CD4-positive, alpha-beta T cell (primary cell): ENCODE measurements at regions not wholly inside any gene's neighbourhood (a gene's known extent, or its start where the extent isn't known, plus 50 kb on each side); places are given as distances from the start of the nearest gene placed in this dataset.

Experiments
- ATAC-seq: fragments of 200-7000 bp; cut with Tn5 transposase; one replicate; pipeline ENCODE4 v1.10.0; 2022; ENCODE audit warnings: mild to moderate bottlenecking; ENCODE audit not compliant: poor library complexity
- CTCF ChIA-PET: fragments of 350-600 bp; sonication (Branson Sonifier 250); formaldehyde crosslinking; loops from one replicate; lab custom pipeline; 2021; ENCODE audit warnings: antibody characterized with exemption, inconsistent platforms; lab: Charles Lee
- POLR2A ChIA-PET: fragments of 350-600 bp; sonication (Branson Sonifier 250); formaldehyde crosslinking; loops from one replicate; lab custom pipeline; 2021; ENCODE audit warnings: antibody characterized with exemption, inconsistent platforms; lab: Charles Lee
- DNase-seq, 14 experiments: peaks; one replicate each; pipeline ENCODE4 v3.0.0-alpha.2; 2013 to 2020; ENCODE audit warnings: mixed read lengths in 2 of 14
- H3K27ac ChIP-seq, 2 donors: one replicate each; pipeline versions ENCODE4 v1.5.1 to v1.7.0; 2013; ENCODE audit warnings: low read length in 2 of 2, low read depth in 1 of 2, mild to moderate bottlenecking in 1 of 2
- H3K27me3 ChIP-seq, 2 experiments: 1 replicate in 1 of 2; 2 replicates in 1 of 2; pipeline versions ENCODE4 v1.6.1 to v1.7.0; 2013; ENCODE audit warnings: low read length in 2 of 2, control low read depth in 1 of 2, mild to moderate bottlenecking in 1 of 2, moderate library complexity in 1 of 2; ENCODE audit not compliant: insufficient read depth in 2 of 2, control insufficient read depth in 1 of 2
- H3K36me3 ChIP-seq: one replicate; pipeline ENCODE4 v1.6.1; 2013; ENCODE audit warnings: low read length, control low read depth; ENCODE audit not compliant: insufficient read depth
- H3K4me1 ChIP-seq: one replicate; pipeline ENCODE4 v1.6.1; 2013; ENCODE audit warnings: low read length, control low read depth; ENCODE audit not compliant: insufficient read depth
- H3K4me3 ChIP-seq: one replicate; pipeline ENCODE4 v1.5.1; 2013; ENCODE audit warnings: mild to moderate bottlenecking, low read length, moderate library complexity
- H3K9me3 ChIP-seq, 2 experiments: 1 replicate in 1 of 2; 2 replicates in 1 of 2; pipeline versions ENCODE4 v1.6.1 to v1.7.0; 2013; ENCODE audit warnings: low read length in 2 of 2, mild to moderate bottlenecking in 2 of 2, control low read depth in 1 of 2, moderate library complexity in 1 of 2; ENCODE audit not compliant: control insufficient read depth in 1 of 2, insufficient read depth in 1 of 2
- H3K27ac Mint-ChIP-seq: one replicate; pipeline ENCODE4 v1.8.0; 2020; ENCODE audit warnings: mixed read lengths
- H3K27me3 Mint-ChIP-seq: one replicate; pipeline ENCODE4 v1.8.0; 2021; ENCODE audit warnings: mixed read lengths
- H3K36me3 Mint-ChIP-seq: one replicate; pipeline ENCODE4 v1.8.0; 2021; ENCODE audit warnings: low read depth, mixed read lengths
- H3K4me1 Mint-ChIP-seq: one replicate; pipeline ENCODE4 v1.8.0; 2021; ENCODE audit warnings: low read depth, mixed read lengths
- H3K4me3 Mint-ChIP-seq: one replicate; pipeline ENCODE4 v1.8.0; 2020; ENCODE audit warnings: mild to moderate bottlenecking, mixed read lengths
- H3K9me3 Mint-ChIP-seq: one replicate; pipeline ENCODE4 v1.8.0; 2020; ENCODE audit warnings: mixed read lengths
- intact Hi-C, 2 experiments: fragments of 100-400 bp; cut with DNase I in 1 of 2; cut with micrococcal nuclease in 1 of 2; formaldehyde crosslinking; loops; one replicate each; pipeline versions ENCODE4 v1.15.1 to v1.9.0; 2023 to 2025; cut with DNase I, micrococcal nuclease
- TF ChIP-seq, protein P1 (sequence below): fragments of 200-600 bp; IDR thresholded peaks from one replicate; pipeline ENCODE4 v1.8.0; 2022; ENCODE audit warnings: antibody characterized with exemption, mild to moderate bottlenecking

- Mint-ChIP-seq H3K27me3 (no peaks in the 10 kb centered on the region), H3K4me3 (no peak overlapping the region), H3K9me3 (no peaks in the 10 kb centered on the region), H3K4me1 (no peaks in the 10 kb centered on the region), H3K36me3 (no peaks in the 10 kb centered on the region), H3K27ac (no peak overlapping the region)
- Histone ChIP-seq H3K4me3 (no peak overlapping the region), H3K27me3 (no peaks in the 10 kb centered on the region), H3K36me3 (no peaks in the 10 kb centered on the region), H3K4me1 (no peaks in the 10 kb centered on the region), H3K27ac (no peak overlapping the region), H3K9me3 (no peaks in the 10 kb centered on the region)
- TF ChIP-seq, protein P1, sequence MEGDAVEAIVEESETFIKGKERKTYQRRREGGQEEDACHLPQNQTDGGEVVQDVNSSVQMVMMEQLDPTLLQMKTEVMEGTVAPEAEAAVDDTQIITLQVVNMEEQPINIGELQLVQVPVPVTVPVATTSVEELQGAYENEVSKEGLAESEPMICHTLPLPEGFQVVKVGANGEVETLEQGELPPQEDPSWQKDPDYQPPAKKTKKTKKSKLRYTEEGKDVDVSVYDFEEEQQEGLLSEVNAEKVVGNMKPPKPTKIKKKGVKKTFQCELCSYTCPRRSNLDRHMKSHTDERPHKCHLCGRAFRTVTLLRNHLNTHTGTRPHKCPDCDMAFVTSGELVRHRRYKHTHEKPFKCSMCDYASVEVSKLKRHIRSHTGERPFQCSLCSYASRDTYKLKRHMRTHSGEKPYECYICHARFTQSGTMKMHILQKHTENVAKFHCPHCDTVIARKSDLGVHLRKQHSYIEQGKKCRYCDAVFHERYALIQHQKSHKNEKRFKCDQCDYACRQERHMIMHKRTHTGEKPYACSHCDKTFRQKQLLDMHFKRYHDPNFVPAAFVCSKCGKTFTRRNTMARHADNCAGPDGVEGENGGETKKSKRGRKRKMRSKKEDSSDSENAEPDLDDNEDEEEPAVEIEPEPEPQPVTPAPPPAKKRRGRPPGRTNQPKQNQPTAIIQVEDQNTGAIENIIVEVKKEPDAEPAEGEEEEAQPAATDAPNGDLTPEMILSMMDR = no peak
- ATAC-seq (no peak), DNase-seq (no peak)
- intact Hi-C loops = no loop called here
- ChIA-PET CTCF (no interaction called here), POLR2A (no interaction called here)
Measured at GRCh38 chrY:8386053-8386452, 951.2 kb upstream of the TSPY4 start.

DNA sequence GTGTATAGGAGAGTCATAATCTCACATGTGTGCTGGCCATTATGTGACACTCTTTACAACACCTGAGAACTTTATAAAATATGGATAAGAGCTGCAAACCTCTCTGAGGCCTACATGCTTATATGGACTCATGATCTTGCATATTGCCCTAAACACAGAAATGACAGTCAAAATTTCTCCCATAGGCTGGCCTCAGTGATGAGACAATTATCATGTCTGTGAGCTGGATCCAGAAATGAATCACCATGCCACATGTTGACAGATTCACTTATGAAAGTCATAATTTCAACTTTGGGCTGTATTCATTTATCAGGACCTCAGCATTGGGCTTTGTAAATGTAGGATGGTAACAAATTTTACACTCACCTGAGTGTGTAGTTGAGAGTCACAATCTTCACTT lies 948.8 kb upstream of the TSPY4 start:
- POLR2A ChIA-PET = no interaction called here
- Histone ChIP-seq H3K4me1 (no peaks in the 10 kb centered on the region), H3K36me3 (no peaks in the 10 kb centered on the region), H3K9me3 (no peaks in the 10 kb centered on the region), H3K4me3 (no peak overlapping the region), H3K27me3 (no peaks in the 10 kb centered on the region), H3K27ac (no peak overlapping the region)
- H3K36me3 Mint-ChIP-seq = no peaks in the 10 kb centered on the region
- H3K27ac Mint-ChIP-seq = no peak overlapping the region
- intact Hi-C loops = no loop called here
- CTCF ChIA-PET = no interaction called here
- no peak overlapping the region for H3K4me3 Mint-ChIP-seq
- no peak for ATAC-seq
- TF ChIP-seq, protein P1 = no peak
- DNase-seq = no peak
- no peaks in the 10 kb centered on the region for H3K4me1 Mint-ChIP-seq
- no peaks in the 10 kb centered on the region for H3K9me3 Mint-ChIP-seq
- H3K27me3 Mint-ChIP-seq = no peaks in the 10 kb centered on the region

- Histone ChIP-seq H3K27me3 (no peaks in the 10 kb centered on the region), H3K9me3 (no peaks in the 10 kb centered on the region), H3K36me3 (no peaks in the 10 kb centered on the region), H3K4me3 (no peak overlapping the region), H3K27ac (no peak overlapping the region), H3K4me1 (no peaks in the 10 kb centered on the region)
- no peaks in the 10 kb centered on the region for H3K9me3 Mint-ChIP-seq
- H3K4me1 Mint-ChIP-seq = no peaks in the 10 kb centered on the region
- TF ChIP-seq, protein P1 = no peak
- ChIA-PET POLR2A (no interaction called here), CTCF (no interaction called here)
- H3K27me3 Mint-ChIP-seq = no peaks in the 10 kb centered on the region
- no peak overlapping the region for H3K4me3 Mint-ChIP-seq
- no peaks in the 10 kb centered on the region for H3K36me3 Mint-ChIP-seq
- no peak overlapping the region for H3K27ac Mint-ChIP-seq
- ATAC-seq (no peak), DNase-seq (no peak)
- intact Hi-C loops = no loop called here
Measured at GRCh38 chrY:8390310-8390709, 947.0 kb upstream of the TSPY4 start.
